ENCODE measurements at regions not wholly inside any gene's neighbourhood (a gene's known extent, or its start where the extent isn't known, plus 50 kb on each side); places are given as distances from the start of the nearest gene placed in this dataset.

DNA sequence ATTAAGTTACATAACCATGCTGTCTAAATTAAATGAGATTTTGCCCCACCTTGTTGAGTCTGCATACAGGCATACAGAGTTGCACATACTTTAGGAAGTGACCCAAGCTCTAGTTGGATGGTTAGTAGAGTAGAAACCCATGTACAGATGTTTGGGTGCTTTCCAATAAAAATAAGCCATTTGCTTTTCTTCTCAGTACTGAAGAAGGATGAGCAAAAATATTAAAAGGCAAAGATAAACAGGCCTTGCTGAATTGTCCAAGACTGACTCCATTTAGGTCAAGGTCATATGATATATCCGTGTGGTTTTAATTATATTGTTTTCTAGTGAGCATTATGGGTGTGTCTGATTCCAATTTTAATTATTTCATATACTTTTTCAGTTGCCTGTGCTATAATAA lies 589.4 kb downstream of the RFPL4B start:
- no peak for TF ChIP-seq POLR2A (IDR thresholded peaks at IDR 0.05)
- TF ChIP-seq, protein P1, sequence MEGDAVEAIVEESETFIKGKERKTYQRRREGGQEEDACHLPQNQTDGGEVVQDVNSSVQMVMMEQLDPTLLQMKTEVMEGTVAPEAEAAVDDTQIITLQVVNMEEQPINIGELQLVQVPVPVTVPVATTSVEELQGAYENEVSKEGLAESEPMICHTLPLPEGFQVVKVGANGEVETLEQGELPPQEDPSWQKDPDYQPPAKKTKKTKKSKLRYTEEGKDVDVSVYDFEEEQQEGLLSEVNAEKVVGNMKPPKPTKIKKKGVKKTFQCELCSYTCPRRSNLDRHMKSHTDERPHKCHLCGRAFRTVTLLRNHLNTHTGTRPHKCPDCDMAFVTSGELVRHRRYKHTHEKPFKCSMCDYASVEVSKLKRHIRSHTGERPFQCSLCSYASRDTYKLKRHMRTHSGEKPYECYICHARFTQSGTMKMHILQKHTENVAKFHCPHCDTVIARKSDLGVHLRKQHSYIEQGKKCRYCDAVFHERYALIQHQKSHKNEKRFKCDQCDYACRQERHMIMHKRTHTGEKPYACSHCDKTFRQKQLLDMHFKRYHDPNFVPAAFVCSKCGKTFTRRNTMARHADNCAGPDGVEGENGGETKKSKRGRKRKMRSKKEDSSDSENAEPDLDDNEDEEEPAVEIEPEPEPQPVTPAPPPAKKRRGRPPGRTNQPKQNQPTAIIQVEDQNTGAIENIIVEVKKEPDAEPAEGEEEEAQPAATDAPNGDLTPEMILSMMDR (IDR thresholded peaks at IDR 0.05): no peak
